ENCODE measurements at regions not wholly inside any gene's neighbourhood (a gene's known extent, or its start where the extent isn't known, plus 50 kb on each side); places are given as distances from the start of the nearest gene placed in this dataset.

GRCh38 chr9:106082621-106083020 lies 388.3 kb downstream of the TMEM38B start (continued):
- TF ChIP-seq TAF1 (conservative IDR thresholded peaks at IDR 0.05): no peak

- H3K27ac ChIP-seq (ENCODE audit: low read depth in 1 of 2, low read length in 2 of 2): no peak overlapping the region
- 26% methylated on average over 1 of the region's 1 CpG for WGBS
Measured at GRCh38 chr9:106084702-106085101, 390.4 kb downstream of the TMEM38B start.

GRCh38 chr9:106085479-106085878 lies 391.1 kb downstream of the TMEM38B start:
- no peak for DNase-seq (ENCODE audit: low spot score)
- Histone ChIP-seq H3K4me1 (ENCODE audit: control insufficient read depth in 4 of 4, insufficient read depth in 4 of 4, low read length in 3 of 4) (peaks cover 0 to 21% (median 11%) of the 10 kb centered on the region in 4 donors), H3K36me3 (ENCODE audit: control insufficient read depth in 4 of 4, insufficient read depth in 3 of 4, low read depth in 1 of 4, low read length in 3 of 4) (no peaks in the 10 kb centered on the region), H3K27me3 (ENCODE audit: control insufficient read depth in 4 of 4, insufficient read depth in 4 of 4, low read length in 3 of 4) (no peaks in the 10 kb centered on the region), H3K4me3 (ENCODE audit: low read depth in 1 of 3, low read length in 3 of 3) (no peak overlapping the region), H3K9ac (ENCODE audit: low read depth in 1 of 2, low read length in 2 of 2) (no peak overlapping the region), H3K27ac (ENCODE audit: low read depth in 1 of 2, low read length in 2 of 2) (no peak overlapping the region), H3K9me3 (ENCODE audit: control insufficient read depth in 4 of 4, low read length in 3 of 4) (no peaks in the 10 kb centered on the region)
- TF ChIP-seq YY1 (IDR thresholded peaks at IDR 0.05) (no peak), MAX (IDR thresholded peaks at IDR 0.05) (no peak), ATF3 (IDR thresholded peaks at IDR 0.05) (no peak), ZBTB33 (IDR thresholded peaks at IDR 0.05) (no peak), RXRA (IDR thresholded peaks at IDR 0.05) (no peak), REST (IDR thresholded peaks at IDR 0.05) (no peak), EGR1 (IDR thresholded peaks at IDR 0.05; ENCODE audit: low read depth in 2 of 2) (no peak), FOXA2 (IDR thresholded peaks at IDR 0.05) (no peak), HNF4A (conservative IDR thresholded peaks at IDR 0.05) (no peak), GABPA (IDR thresholded peaks at IDR 0.05 in 1 of 2, conservative IDR thresholded peaks at IDR 0.05 in 1 of 2) (no peak)

More at GRCh38 chr9:106084702-106085101, 390.4 kb downstream of the TMEM38B start:
- H3K4me1 ChIP-seq (ENCODE audit: control insufficient read depth in 4 of 4, insufficient read depth in 4 of 4, low read length in 3 of 4): peaks cover 0 to 21% (median 11%) of the 10 kb centered on the region in 4 donors
- no peaks in the 10 kb centered on the region for H3K9me3 ChIP-seq (ENCODE audit: control insufficient read depth in 4 of 4, low read length in 3 of 4)
- DNase-seq (ENCODE audit: low spot score): peak; percentile 38
- TF ChIP-seq HNF4G (IDR thresholded peaks at IDR 0.05) (peak; percentile 65), CTCF (IDR thresholded peaks at IDR 0.05; ENCODE audit: low read depth, low read length, missing input control) (no peak), RAD21 (IDR thresholded peaks at IDR 0.05) (peak; percentile 39 to 42), ZBTB33 (IDR thresholded peaks at IDR 0.05) (peak; percentile 28), JUND (IDR thresholded peaks at IDR 0.05) (peak in 1 of 2 donors; percentile 17), FOXA1 (IDR thresholded peaks at IDR 0.05) (no peak), HNF4A (conservative IDR thresholded peaks at IDR 0.05) (peak; percentile 84 to 86), NR2F2 (IDR thresholded peaks at IDR 0.05) (peak; percentile 36), SP1 (IDR thresholded peaks at IDR 0.05) (peak; percentile 67), RXRA (IDR thresholded peaks at IDR 0.05) (peak; percentile 79 to 80)
- no peak overlapping the region for H3K9ac ChIP-seq (ENCODE audit: low read depth in 1 of 2, low read length in 2 of 2)
- H3K4me3 ChIP-seq (ENCODE audit: low read depth in 1 of 3, low read length in 3 of 3): no peak overlapping the region
- no peaks in the 10 kb centered on the region for H3K36me3 ChIP-seq (ENCODE audit: control insufficient read depth in 4 of 4, insufficient read depth in 3 of 4, low read depth in 1 of 4, low read length in 3 of 4)
- H3K27me3 ChIP-seq (ENCODE audit: control insufficient read depth in 4 of 4, insufficient read depth in 4 of 4, low read length in 3 of 4): no peaks in the 10 kb centered on the region

All from liver (tissue), 8 donors.